MCF 10A (cell line): ENCODE measurements at regions not wholly inside any gene's neighbourhood (a gene's known extent, or its start where the extent isn't known, plus 50 kb on each side); places are given as distances from the start of the nearest gene placed in this dataset.

Source experiments
- BruUV-seq: library from RNA; stranded (reverse); fragments of 400-500 nt; replicated peaks from 2 replicates; lab custom pipeline; 2021; lab: Mats Ljungman, UMichigan
- CTCF ChIA-PET: fragments of 300-600 bp; sonication (Branson Sonifier 250); formaldehyde crosslinking; extraction: SDS; loops from one replicate; lab custom pipeline; 2021; ENCODE audit warnings: antibody characterized with exemption, inconsistent platforms; lab: Yijun Ruan, JAX
- POLR2A ChIA-PET: fragments of 300-600, 350-650 bp; sonication (Branson Sonifier 250); formaldehyde crosslinking; extraction: SDS; loops from one replicate; lab custom pipeline; 2020; ENCODE audit warnings: antibody characterized with exemption, inconsistent platforms; lab: Yijun Ruan, JAX
- DNase-seq: peaks from one replicate; pipeline ENCODE4 v3.0.0-alpha.2; 2018; ENCODE audit not compliant: unreplicated experiment
- H3K27ac Mint-ChIP-seq: one replicate; pipeline ENCODE4 v1.8.0; 2022; ENCODE audit warnings: mild to moderate bottlenecking, low read depth, mixed read lengths; ENCODE audit not compliant: unreplicated experiment
- H3K27me3 Mint-ChIP-seq: one replicate; pipeline ENCODE4 v1.8.0; 2022; ENCODE audit warnings: mixed read lengths; ENCODE audit not compliant: insufficient read depth, unreplicated experiment
- H3K36me3 Mint-ChIP-seq: one replicate; pipeline ENCODE4 v1.8.0; 2022; ENCODE audit warnings: mild to moderate bottlenecking, moderate library complexity, mixed read lengths; ENCODE audit not compliant: insufficient read depth, unreplicated experiment
- H3K4me1 Mint-ChIP-seq: one replicate; pipeline ENCODE4 v1.8.0; 2022; ENCODE audit warnings: mixed read lengths; ENCODE audit not compliant: insufficient read depth, unreplicated experiment
- H3K4me3 Mint-ChIP-seq: one replicate; pipeline ENCODE4 v1.8.0; 2022; ENCODE audit warnings: mild to moderate bottlenecking, moderate library complexity, mixed read lengths; ENCODE audit not compliant: unreplicated experiment
- H3K9me3 Mint-ChIP-seq: one replicate; pipeline ENCODE4 v1.8.0; 2022; ENCODE audit warnings: mixed read lengths; ENCODE audit not compliant: unreplicated experiment
- CTCF ChIP-seq: fragments of 200-600 bp; IDR thresholded peaks from one replicate; pipeline ENCODE4 v1.8.0; 2022; ENCODE audit warnings: antibody characterized with exemption, mild to moderate bottlenecking; ENCODE audit not compliant: unreplicated experiment
- intact Hi-C: fragments of 100-400 bp; cut with micrococcal nuclease; formaldehyde crosslinking; loops from 2 replicates; pipeline ENCODE4 v1.14.1; 2022

GRCh38 chr16:9644258-9644657 is 538.0 kb downstream of the GRIN2A start:
- POLR2A ChIA-PET = no interaction called here
- H3K27ac Mint-ChIP-seq = no peak overlapping the region
- no peak for TF ChIP-seq CTCF

GRCh38 chr16:9645911-9646310 is 536.3 kb downstream of the GRIN2A start:
- intact Hi-C loops = loop anchor here (5.0 kb wide), 1 partner anchor 536 kb away; the partner anchor contains the start of gene GRIN2A
- H3K27ac Mint-ChIP-seq = no peak overlapping the region
- POLR2A ChIA-PET = no interaction called here

More at GRCh38 chr16:9644258-9644657, 538.0 kb downstream of the GRIN2A start:
- peaks cover 44% of the 10 kb centered on the region for H3K9me3 Mint-ChIP-seq
- no peak for DNase-seq
- H3K4me1 Mint-ChIP-seq = no peaks in the 10 kb centered on the region
- intact Hi-C loops = no loop called here
- CTCF ChIA-PET = interaction anchor here (1.1 kb wide), 1 partner anchor 24 kb away, joined by 3 read pairs; no protein-coding TSS in a partner anchor
- BruUV-seq = no TSS peak
- H3K36me3 Mint-ChIP-seq = no peaks in the 10 kb centered on the region
- H3K4me3 Mint-ChIP-seq = no peak overlapping the region
- H3K27me3 Mint-ChIP-seq = no peaks in the 10 kb centered on the region

GRCh38 chr16:9647981-9648701 is 534.1 kb downstream of the GRIN2A start:
- H3K27me3 Mint-ChIP-seq = no peaks in the 10 kb centered on the region
- peaks cover 37% of the 10 kb centered on the region for H3K9me3 Mint-ChIP-seq
- no peak overlapping the region for H3K4me3 Mint-ChIP-seq
- intact Hi-C loops = loop anchor here (5.0 kb wide), 1 partner anchor 534 kb away; the partner anchor contains the start of gene GRIN2A
- DNase-seq = peak; percentile 14
- ChIA-PET CTCF (interaction anchor here (0.6 to 1.7 kb wide), 12 partner anchors 8 to 647 kb away, joined by 3 to 6 read pairs (median 4); partner anchors contain the start of gene GRIN2A), POLR2A (no interaction called here)
- no TSS peak for BruUV-seq
- no peaks in the 10 kb centered on the region for H3K36me3 Mint-ChIP-seq
- H3K27ac Mint-ChIP-seq = no peak overlapping the region
- peak; percentile 27 for TF ChIP-seq CTCF
- no peaks in the 10 kb centered on the region for H3K4me1 Mint-ChIP-seq

More at GRCh38 chr16:9645911-9646310, 536.3 kb downstream of the GRIN2A start:
- no peaks in the 10 kb centered on the region for H3K4me1 Mint-ChIP-seq
- no TSS peak for BruUV-seq
- H3K9me3 Mint-ChIP-seq = peaks cover 32% of the 10 kb centered on the region
- no peaks in the 10 kb centered on the region for H3K27me3 Mint-ChIP-seq
- CTCF ChIA-PET = interaction anchor here (1.3 kb wide), 1 partner anchor 376 kb away, joined by 4 read pairs; no protein-coding TSS in a partner anchor
- DNase-seq = no peak
- no peak overlapping the region for H3K4me3 Mint-ChIP-seq
- H3K36me3 Mint-ChIP-seq = no peaks in the 10 kb centered on the region
- TF ChIP-seq CTCF = no peak

- no peaks in the 10 kb centered on the region for H3K27me3 Mint-ChIP-seq
- intact Hi-C loops = no loop called here
- H3K27ac Mint-ChIP-seq = no peak overlapping the region
- H3K9me3 Mint-ChIP-seq = peaks cover 44% of the 10 kb centered on the region
- H3K36me3 Mint-ChIP-seq = peaks cover 6% of the 10 kb centered on the region
- no peaks in the 10 kb centered on the region for H3K4me1 Mint-ChIP-seq
- no peak overlapping the region for H3K4me3 Mint-ChIP-seq
- no TSS peak for BruUV-seq
- TF ChIP-seq CTCF = no peak
- POLR2A ChIA-PET = no interaction called here
- CTCF ChIA-PET = interaction anchor here (0.6 kb wide), 1 partner anchor 52 kb away, joined by 3 read pairs; no protein-coding TSS in a partner anchor
- DNase-seq = no peak
Observed at GRCh38 chr16:9650284-9650683, 531.9 kb downstream of the GRIN2A start.
